ENCODE measurements at regions not wholly inside any gene's neighbourhood (a gene's known extent, or its start where the extent isn't known, plus 50 kb on each side); places are given as distances from the start of the nearest gene placed in this dataset.

DNA sequence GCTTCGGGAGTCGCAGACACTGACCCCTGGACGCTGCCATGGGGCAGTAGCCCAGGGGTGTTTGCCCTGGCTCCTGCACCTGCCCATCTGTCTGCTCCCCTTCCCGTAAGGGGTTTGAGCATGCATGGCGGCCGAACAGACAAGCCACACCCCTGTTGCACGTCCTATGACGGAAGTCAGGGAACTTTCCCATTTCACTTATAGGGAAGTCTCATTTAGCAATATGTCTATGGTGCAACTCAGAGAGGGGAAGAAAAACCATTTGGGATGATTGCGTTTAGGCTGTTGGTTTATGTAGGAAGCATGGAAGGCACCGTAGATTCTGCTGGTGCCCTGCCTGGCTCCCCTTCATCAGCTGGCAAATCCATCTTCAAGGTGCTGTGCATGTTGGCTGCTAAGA is 112.5 kb downstream of the HAPSTR1 start:
- H3K4me1 ChIP-seq, result no peaks in the 10 kb centered on the region
- no peak for ATAC-seq
- DNase-seq, result no peak
- WGBS, 2 donors, result 77 to 84% methylated on average over 3 to 10 of the region's 10 CpGs
- H3K9me3 ChIP-seq, result no peaks in the 10 kb centered on the region
- intact Hi-C loops (cut with DNase I), result no loop called here
- no peak overlapping the region for H3K4me3 ChIP-seq
- no peaks in the 10 kb centered on the region for H3K27me3 ChIP-seq
- TF ChIP-seq POLR2A (IDR thresholded peaks at IDR 0.05), result no peak
- TF ChIP-seq, protein P1, sequence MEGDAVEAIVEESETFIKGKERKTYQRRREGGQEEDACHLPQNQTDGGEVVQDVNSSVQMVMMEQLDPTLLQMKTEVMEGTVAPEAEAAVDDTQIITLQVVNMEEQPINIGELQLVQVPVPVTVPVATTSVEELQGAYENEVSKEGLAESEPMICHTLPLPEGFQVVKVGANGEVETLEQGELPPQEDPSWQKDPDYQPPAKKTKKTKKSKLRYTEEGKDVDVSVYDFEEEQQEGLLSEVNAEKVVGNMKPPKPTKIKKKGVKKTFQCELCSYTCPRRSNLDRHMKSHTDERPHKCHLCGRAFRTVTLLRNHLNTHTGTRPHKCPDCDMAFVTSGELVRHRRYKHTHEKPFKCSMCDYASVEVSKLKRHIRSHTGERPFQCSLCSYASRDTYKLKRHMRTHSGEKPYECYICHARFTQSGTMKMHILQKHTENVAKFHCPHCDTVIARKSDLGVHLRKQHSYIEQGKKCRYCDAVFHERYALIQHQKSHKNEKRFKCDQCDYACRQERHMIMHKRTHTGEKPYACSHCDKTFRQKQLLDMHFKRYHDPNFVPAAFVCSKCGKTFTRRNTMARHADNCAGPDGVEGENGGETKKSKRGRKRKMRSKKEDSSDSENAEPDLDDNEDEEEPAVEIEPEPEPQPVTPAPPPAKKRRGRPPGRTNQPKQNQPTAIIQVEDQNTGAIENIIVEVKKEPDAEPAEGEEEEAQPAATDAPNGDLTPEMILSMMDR (IDR thresholded peaks at IDR 0.05), result no peak
- H3K27ac ChIP-seq, result no peak overlapping the region
- no peaks in the 10 kb centered on the region for H3K36me3 ChIP-seq (replicated peaks in 1 of 2; ENCODE audit: insufficient read depth in 1 of 2, low read depth in 2 of 2)

- no peak overlapping the region for H3K4me3 ChIP-seq
- no peak overlapping the region for H3K27ac ChIP-seq
- H3K9me3 ChIP-seq, result no peaks in the 10 kb centered on the region
- DNase-seq (no peak), ATAC-seq (no peak)
- H3K27me3 ChIP-seq, result no peaks in the 10 kb centered on the region
- H3K36me3 ChIP-seq (replicated peaks in 1 of 2; ENCODE audit: insufficient read depth in 1 of 2, low read depth in 2 of 2), result no peaks in the 10 kb centered on the region
- TF ChIP-seq POLR2A (IDR thresholded peaks at IDR 0.05), result no peak
- TF ChIP-seq, protein P1 (IDR thresholded peaks at IDR 0.05), result no peak
- WGBS, 2 donors, result 29 to 65% methylated on average over 2 of the region's 2 CpGs
- no peaks in the 10 kb centered on the region for H3K4me1 ChIP-seq
- intact Hi-C loops (cut with DNase I), result no loop called here
Measured at GRCh38 chr16:9205661-9206060, 114.2 kb downstream of the HAPSTR1 start.

- Histone ChIP-seq H3K4me1 (no peaks in the 10 kb centered on the region), H3K36me3 (replicated peaks in 1 of 2; ENCODE audit: insufficient read depth in 1 of 2, low read depth in 2 of 2) (no peaks in the 10 kb centered on the region)
- 47 to 66% methylated on average over 2 to 3 of the region's 3 CpGs for WGBS, 2 donors
Measured at GRCh38 chr16:9206156-9206555, 114.7 kb downstream of the HAPSTR1 start.

DNA sequence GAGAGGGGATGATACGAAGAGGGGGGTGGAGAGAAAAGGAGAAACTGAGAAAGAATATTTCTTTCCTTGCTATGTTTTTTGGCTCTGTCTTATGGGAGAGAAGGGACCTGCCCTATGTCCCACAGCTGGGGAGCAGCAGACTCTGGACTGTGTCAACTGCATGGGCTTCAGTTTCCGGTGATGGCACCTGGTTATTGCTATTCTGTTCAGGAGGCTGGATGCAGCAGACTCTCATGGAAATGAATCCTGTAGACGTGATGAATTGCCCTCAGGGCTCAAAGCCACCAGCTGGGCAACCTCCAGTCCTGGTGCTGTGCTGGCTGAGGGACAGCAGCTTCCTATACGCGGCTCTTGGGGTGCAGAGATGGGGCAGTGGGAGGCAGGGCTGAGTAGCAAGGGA is 121.2 kb downstream of the HAPSTR1 start:
- no peaks in the 10 kb centered on the region for H3K9me3 ChIP-seq
- no peaks in the 10 kb centered on the region for H3K27me3 ChIP-seq
- ATAC-seq (no peak), DNase-seq (no peak)
- H3K27ac ChIP-seq, result no peak overlapping the region
- intact Hi-C loops (cut with DNase I), result no loop called here
- H3K4me3 ChIP-seq, result no peak overlapping the region
- no peaks in the 10 kb centered on the region for H3K36me3 ChIP-seq (replicated peaks in 1 of 2; ENCODE audit: insufficient read depth in 1 of 2, low read depth in 2 of 2)
- 43% methylated on average over 5 of the region's 5 CpGs for WGBS, 2 donors
- H3K4me1 ChIP-seq, result no peaks in the 10 kb centered on the region
- TF ChIP-seq, protein P1 (IDR thresholded peaks at IDR 0.05), result no peak
- no peak for TF ChIP-seq POLR2A (IDR thresholded peaks at IDR 0.05)

More at GRCh38 chr16:9206156-9206555, 114.7 kb downstream of the HAPSTR1 start:
- Histone ChIP-seq H3K9me3 (no peaks in the 10 kb centered on the region), H3K27ac (no peak overlapping the region), H3K27me3 (no peaks in the 10 kb centered on the region), H3K4me3 (no peak overlapping the region)
- intact Hi-C loops (cut with DNase I), result no loop called here
- TF ChIP-seq, protein P1 (IDR thresholded peaks at IDR 0.05), result no peak
- no peak for TF ChIP-seq POLR2A (IDR thresholded peaks at IDR 0.05)
- ATAC-seq (no peak), DNase-seq (no peak)

GRCh38 chr16:9219813-9220212 is 128.4 kb downstream of the HAPSTR1 start:
- no peaks in the 10 kb centered on the region for H3K9me3 ChIP-seq

More at GRCh38 chr16:9219813-9220212, 128.4 kb downstream of the HAPSTR1 start:
- no peaks in the 10 kb centered on the region for H3K4me1 ChIP-seq
- no peak overlapping the region for H3K27ac ChIP-seq
- intact Hi-C loops (cut with DNase I), result no loop called here
- no peaks in the 10 kb centered on the region for H3K27me3 ChIP-seq
- TF ChIP-seq, protein P1 (IDR thresholded peaks at IDR 0.05), result no peak
- no peak for TF ChIP-seq POLR2A (IDR thresholded peaks at IDR 0.05)
- H3K36me3 ChIP-seq (replicated peaks in 1 of 2; ENCODE audit: insufficient read depth in 1 of 2, low read depth in 2 of 2), result no peaks in the 10 kb centered on the region
- ATAC-seq (no peak), DNase-seq (no peak)
- no peak overlapping the region for H3K4me3 ChIP-seq
- 26 to 32% methylated on average over 6 of the region's 6 CpGs for WGBS, 2 donors

All from body of pancreas (tissue), 4 donors.